AG08395 (cell line): ENCODE measurements at regions not wholly inside any gene's neighbourhood (a gene's known extent, or its start where the extent isn't known, plus 50 kb on each side); places are given as distances from the start of the nearest gene placed in this dataset.
A peak's percentile ranks its signal among the peaks of the same experiment; 100 is the strongest.

Experiments
- DNase-seq: peaks from one replicate; pipeline ENCODE4 v3.0.0; 2012; ENCODE audit warnings: mixed read lengths, low spot score

GRCh38 chr3:161156936-161157335 lies 51.8 kb upstream of the B3GALNT1 start:
- DNase-seq = no peak

GRCh38 chr3:161161603-161162002 lies 56.5 kb upstream of the B3GALNT1 start:
- DNase-seq = no peak

DNA sequence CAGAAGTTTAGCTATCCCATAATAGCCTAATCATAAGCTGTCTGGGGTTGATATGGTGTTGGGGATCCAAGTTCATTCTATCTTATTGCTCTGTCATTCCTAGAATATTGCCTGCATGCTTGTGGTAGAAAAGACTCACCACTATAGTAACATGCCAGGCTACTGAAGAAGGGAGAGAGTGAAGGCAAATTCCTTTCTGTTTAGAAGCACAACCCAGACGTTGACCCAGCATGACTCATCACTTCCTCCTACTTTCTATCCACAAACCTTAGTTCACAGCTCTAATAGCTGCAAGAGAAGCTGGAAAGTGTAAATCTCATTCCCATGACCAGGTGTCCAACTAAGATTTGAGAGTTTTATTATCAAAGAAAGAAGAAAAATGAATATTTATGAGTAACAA lies 57.8 kb upstream of the NMD3 start:
- DNase-seq = peak; percentile 70

GRCh38 chr3:161166051-161166450 lies 55.1 kb upstream of the NMD3 start:
- no peak for DNase-seq

DNA sequence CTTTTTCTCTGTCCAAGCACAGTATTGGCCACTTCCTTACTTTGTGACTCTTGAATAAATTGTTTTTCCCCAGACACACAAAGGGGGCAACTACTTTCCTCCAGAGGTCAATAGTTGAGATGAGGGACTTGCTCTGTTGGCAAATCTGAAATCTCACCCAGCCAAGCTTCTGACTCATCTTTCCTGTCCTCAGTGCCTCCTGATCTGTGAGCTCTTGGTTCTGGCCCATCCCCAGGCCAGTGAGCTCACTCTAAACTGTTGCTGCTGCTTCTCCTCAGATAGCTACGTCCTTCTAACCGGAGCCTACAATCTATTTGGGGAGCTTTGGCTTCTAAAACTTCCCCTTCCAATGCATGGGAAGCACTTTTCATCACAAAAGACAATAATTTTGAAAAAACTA lies 50.0 kb upstream of the NMD3 start:
- peak; percentile 91 for DNase-seq
